ENCODE measurements at regions not wholly inside any gene's neighbourhood (a gene's known extent, or its start where the extent isn't known, plus 50 kb on each side); places are given as distances from the start of the nearest gene placed in this dataset.

GRCh38 chr15:46266661-46267060, 631.8 kb downstream of the SQOR start:
- peak in 1 of 2 experiments; percentile 15 for DNase-seq

- no peak for DNase-seq
Measured at GRCh38 chr15:46270481-46271147, 635.8 kb downstream of the SQOR start.

GRCh38 chr15:46275701-46276100, 640.9 kb downstream of the SQOR start:
- DNase-seq = peak in 1 of 2 experiments; percentile 2

- no peak for DNase-seq
Measured at GRCh38 chr15:46277451-46277850, 642.6 kb downstream of the SQOR start.

GRCh38 chr15:46278062-46278461, 643.2 kb downstream of the SQOR start:
- peak; percentile 85 to 96 for DNase-seq

GRCh38 chr15:46278486-46279090, 643.8 kb downstream of the SQOR start:
- peak; percentile 46 to 96 for DNase-seq

- DNase-seq = no peak
Measured at GRCh38 chr15:46280762-46281542, 646.1 kb downstream of the SQOR start.

GRCh38 chr15:46293550-46293949, 658.7 kb downstream of the SQOR start:
- DNase-seq = no peak

GRCh38 chr15:46296002-46296401, 661.2 kb downstream of the SQOR start:
- DNase-seq = no peak

GRCh38 chr15:46296797-46297196, 662.0 kb downstream of the SQOR start:
- no peak for DNase-seq

- no peak for DNase-seq
Measured at GRCh38 chr15:46297766-46298165, 662.9 kb downstream of the SQOR start.

GRCh38 chr15:46300716-46301115, 665.9 kb downstream of the SQOR start:
- no peak for DNase-seq

GRCh38 chr15:46301291-46301690, 666.5 kb downstream of the SQOR start:
- DNase-seq = no peak

- DNase-seq = no peak
Measured at GRCh38 chr15:46301826-46302225, 667.0 kb downstream of the SQOR start.

- DNase-seq = no peak
Measured at GRCh38 chr15:46304321-46304720, 669.5 kb downstream of the SQOR start.

GRCh38 chr15:46307746-46308145, 672.9 kb downstream of the SQOR start:
- DNase-seq = no peak

- no peak for DNase-seq
Measured at GRCh38 chr15:46309914-46310313, 675.1 kb downstream of the SQOR start.

- no peak for DNase-seq
Measured at GRCh38 chr15:46312133-46312740, 677.4 kb downstream of the SQOR start.

- DNase-seq = no peak
Measured at GRCh38 chr15:46315434-46315833, 680.6 kb downstream of the SQOR start.

GRCh38 chr15:46316024-46316423, 681.2 kb downstream of the SQOR start:
- DNase-seq = no peak

GRCh38 chr15:46317029-46317428, 682.2 kb downstream of the SQOR start:
- no peak for DNase-seq

GRCh38 chr15:46322753-46323152, 687.9 kb downstream of the SQOR start:
- no peak for DNase-seq

- no peak for DNase-seq
Measured at GRCh38 chr15:46326173-46326572, 691.3 kb downstream of the SQOR start.

GRCh38 chr15:46328821-46329220, 694.0 kb downstream of the SQOR start:
- DNase-seq = no peak
